ENCODE measurements at regions not wholly inside any gene's neighbourhood (a gene's known extent, or its start where the extent isn't known, plus 50 kb on each side); places are given as distances from the start of the nearest gene placed in this dataset.

- no peak for DNase-seq
Observed at GRCh38 chr11:104404231-104405175, 240.6 kb upstream of the PDGFD start.

- DNase-seq: peak; percentile 12
Observed at GRCh38 chr11:104402812-104403521, 239.0 kb upstream of the PDGFD start.

GRCh38 chr11:104394508-104394907, 230.6 kb upstream of the PDGFD start:
- no peak for DNase-seq

DNA sequence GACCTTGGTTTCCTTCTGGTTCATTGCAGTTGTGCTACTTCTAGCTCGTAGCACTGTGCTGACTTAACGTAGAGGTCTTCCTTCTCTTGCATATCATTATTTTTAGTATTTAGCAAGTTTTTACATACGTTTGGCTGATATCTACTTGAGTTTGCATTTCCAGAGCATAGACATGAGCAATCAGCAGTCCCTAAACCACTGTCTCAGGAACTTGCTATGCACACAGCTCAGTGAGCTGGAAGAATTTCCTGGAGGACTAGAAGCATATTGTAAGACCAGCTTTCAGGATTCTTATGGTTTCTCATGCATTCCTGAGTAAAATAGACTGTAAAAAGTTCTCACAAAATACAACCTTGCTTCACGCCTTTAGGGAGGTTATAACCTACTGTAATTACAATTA, 226.7 kb upstream of the PDGFD start:
- DNase-seq: peak; percentile 41

DNA sequence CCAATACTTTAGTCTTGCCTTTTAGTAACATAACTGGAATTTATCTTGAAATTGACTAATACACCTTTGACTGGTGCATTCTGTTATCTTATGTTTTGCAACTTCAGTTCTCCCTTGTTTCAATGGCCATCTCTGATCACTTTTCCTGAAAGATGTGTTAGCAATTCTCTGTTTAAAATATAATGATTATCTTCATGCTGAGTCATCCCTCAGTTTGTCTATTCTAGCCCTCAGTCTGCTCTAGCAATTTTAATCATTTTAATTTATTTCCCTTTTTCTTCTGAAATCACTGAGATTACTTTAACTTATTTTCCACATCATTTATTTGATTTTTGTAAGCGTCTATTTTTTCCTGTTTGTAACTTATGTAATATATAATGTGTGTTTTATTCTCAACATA, 221.9 kb upstream of the PDGFD start:
- no peak for DNase-seq

GRCh38 chr11:104380358-104380757, 216.4 kb upstream of the PDGFD start:
- DNase-seq: peak; percentile 5

- no peak for DNase-seq
Observed at GRCh38 chr11:104372111-104372510, 208.2 kb upstream of the PDGFD start.

DNA sequence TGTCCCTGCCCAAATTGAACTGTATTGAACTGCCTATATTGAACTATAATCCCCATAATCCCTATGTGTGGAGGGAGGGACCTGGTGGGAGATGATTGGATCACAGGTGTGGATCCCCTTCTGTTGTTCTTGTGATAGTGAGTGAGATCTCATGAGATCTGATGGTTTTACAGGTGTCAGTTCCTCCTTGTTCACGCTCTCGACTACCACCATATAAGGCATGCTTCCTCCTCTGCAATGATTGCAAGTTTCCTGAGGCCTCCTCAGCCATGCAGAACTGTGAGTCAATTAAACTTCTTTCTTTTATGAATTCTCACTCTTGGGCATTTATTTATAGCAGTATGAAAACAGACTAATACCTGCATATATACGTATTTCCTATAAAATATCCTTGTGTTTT, 206.5 kb upstream of the PDGFD start:
- no peak for DNase-seq

DNA sequence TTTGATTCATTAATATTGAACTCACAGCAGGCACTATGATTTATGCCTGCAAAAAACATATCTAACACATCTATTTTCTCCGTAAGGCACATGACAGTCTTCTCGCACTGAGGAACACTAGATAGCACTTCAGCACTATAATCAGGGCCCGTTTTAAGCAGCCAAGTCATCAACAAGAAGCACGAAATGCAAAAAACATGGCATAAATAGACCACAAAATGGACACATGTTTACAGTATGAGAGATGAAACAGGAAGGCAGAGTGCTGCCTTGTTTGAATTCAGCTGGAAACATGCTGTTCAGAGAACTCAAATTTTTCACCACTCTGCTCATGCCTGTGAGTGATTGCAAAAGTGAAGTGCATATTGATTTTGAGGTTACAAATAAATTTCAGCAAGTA, 205.8 kb upstream of the PDGFD start:
- DNase-seq: no peak

GRCh38 chr11:104366321-104366734, 202.4 kb upstream of the PDGFD start:
- no peak for DNase-seq

GRCh38 chr11:104365676-104366075, 201.7 kb upstream of the PDGFD start:
- DNase-seq: no peak

GRCh38 chr11:104361975-104362374, 198.0 kb upstream of the PDGFD start:
- no peak for DNase-seq

GRCh38 chr11:104352036-104352435, 188.1 kb upstream of the PDGFD start:
- DNase-seq: no peak

GRCh38 chr11:104343578-104343977, 179.6 kb upstream of the PDGFD start:
- DNase-seq: no peak

GRCh38 chr11:104340590-104340989, 176.6 kb upstream of the PDGFD start:
- DNase-seq: no peak

DNA sequence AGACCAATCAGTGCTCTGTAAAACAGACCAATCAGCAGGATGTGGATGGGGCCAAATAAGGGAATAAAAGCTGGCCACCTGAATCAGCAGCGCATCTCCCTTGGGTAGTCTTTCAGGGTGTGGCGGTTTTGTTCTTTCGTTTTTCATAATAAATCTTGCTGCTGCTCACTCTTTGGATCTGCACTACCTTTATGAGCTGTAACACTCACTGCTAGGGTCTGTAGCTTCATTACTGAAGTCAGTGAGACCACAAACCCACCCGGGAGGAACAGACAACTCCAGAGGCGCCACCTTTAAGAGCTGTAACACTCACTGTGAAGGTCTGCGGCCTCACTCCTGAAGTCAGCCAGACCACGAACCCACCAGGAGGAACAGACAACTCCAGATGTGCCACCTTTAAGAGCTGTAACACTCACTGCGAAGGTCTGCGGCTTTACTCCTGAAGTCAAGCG, 175.5 kb upstream of the PDGFD start:
- no peak for DNase-seq

GRCh38 chr11:104338186-104338585, 174.2 kb upstream of the PDGFD start:
- peak; percentile 9 for DNase-seq

- DNase-seq: no peak
Observed at GRCh38 chr11:104337273-104337672, 173.3 kb upstream of the PDGFD start.

GRCh38 chr11:104333977-104334376, 170.0 kb upstream of the PDGFD start:
- DNase-seq: no peak

DNA sequence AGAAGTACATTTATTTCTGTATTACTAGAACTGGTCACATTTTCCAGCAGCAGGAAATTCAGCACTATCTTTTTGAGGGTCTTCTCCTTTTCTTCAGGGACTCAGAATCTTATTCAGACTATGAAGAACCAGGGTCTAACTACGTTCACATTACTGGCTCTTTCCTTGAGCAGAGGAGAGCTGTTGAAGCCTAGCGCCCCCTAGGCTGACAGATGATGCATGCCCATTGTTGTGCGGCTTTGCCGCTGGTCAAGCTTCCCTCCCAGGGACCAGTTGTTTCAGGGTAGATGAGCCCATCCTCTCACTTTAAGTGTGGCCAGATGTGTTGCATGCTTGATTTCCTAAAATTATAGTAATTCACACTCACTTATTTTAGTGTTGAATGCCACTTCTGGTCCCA, 168.2 kb upstream of the PDGFD start:
- DNase-seq: no peak

DNA sequence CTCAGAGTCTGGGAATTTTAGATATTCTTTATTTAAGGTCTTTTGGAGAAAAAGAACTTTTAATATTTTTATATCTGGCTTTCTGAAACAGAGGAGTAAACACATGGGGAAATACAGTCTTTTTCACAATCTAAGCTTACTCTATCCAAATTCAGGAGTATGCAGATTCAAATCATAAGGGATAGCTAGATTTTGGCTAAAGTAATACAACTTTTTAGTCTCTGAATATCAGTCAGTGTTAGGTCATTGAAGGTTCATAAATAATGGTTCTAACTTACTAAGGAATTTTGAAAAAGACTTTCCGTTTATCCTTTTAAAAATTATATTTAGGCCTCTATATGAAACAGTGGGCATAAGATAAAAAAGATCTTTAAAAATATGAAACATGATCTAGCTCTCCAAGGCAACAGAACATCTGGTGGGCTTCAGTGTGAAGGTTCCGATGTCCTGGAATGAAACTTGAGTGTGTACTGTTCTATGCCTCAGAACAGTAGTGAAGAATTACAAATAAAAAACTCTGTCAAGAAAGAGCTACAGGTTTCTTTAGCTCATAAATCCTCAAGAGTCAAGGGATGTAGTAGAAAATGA, 165.2 kb upstream of the PDGFD start:
- no peak for DNase-seq

DNA sequence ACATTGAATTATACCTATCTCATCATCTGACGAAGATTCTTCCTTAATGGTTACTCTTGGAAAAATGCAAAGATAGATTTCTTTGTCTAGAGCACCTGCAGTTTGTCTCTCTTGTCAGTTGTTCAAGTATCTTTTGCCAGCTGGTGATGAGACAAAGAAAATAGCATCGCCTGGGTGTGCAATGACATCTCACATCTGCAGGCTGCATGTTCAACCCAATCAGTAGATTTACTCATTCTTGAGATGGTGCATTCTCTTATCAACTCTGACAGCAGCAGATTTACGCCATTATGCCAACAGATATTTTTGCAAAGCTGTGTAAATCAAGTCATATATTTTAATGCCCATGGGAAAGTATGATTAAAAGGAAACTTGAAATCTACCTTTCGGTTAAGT, 164.6 kb upstream of the PDGFD start:
- DNase-seq: no peak

DNA sequence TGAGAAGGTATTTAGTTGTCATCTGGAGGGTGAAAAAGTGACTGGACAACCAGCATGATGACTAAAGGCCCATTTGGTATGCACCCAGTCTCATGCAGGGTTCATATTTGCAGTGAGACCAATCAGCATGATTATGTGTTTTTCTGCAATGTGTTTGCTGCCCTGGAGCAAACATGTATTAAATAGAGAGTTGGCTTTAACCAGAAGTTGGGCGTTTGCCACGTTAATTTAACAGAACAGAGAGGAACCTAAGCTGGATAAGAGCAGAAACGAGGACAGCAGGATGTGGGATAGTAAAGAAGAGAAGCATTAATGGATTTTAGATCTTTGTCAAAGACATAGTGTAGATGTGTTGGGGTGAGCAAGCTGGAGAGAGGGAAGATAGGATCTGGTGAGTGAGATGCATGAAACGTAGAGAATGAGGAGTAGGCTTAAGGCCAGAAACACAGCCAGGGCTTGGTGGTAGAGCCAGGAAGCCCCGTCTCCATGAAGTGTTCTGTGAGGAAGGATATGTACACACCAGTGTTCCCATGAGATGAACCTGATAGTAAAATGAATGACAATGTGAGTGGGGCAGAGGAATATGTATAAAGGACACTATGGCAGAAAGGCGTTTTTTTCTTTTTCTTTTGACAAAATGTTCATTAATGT, 164.0 kb upstream of the PDGFD start:
- DNase-seq: no peak
